Osteocyte (in vitro differentiated cells): ENCODE measurements at regions not wholly inside any gene's neighbourhood (a gene's known extent, or its start where the extent isn't known, plus 50 kb on each side); places are given as distances from the start of the nearest gene placed in this dataset.

ENCODE experiments used
- DNase-seq: peaks from one replicate; pipeline ENCODE4 v3.0.0; 2021; ENCODE audit warnings: mixed read lengths; ENCODE audit not compliant: unreplicated experiment; ENCODE audit errors: extremely low spot score
- H3K27ac Mint-ChIP-seq: one replicate; pipeline ENCODE4 v1.8.0; 2021; ENCODE audit warnings: mild to moderate bottlenecking, mixed read lengths; ENCODE audit not compliant: unreplicated experiment
- H3K27me3 Mint-ChIP-seq: one replicate; pipeline ENCODE4 v1.8.0; 2021; ENCODE audit warnings: mixed read lengths; ENCODE audit not compliant: unreplicated experiment
- H3K36me3 Mint-ChIP-seq: one replicate; pipeline ENCODE4 v1.8.0; 2021; ENCODE audit warnings: mixed read lengths; ENCODE audit not compliant: unreplicated experiment
- H3K4me1 Mint-ChIP-seq: one replicate; pipeline ENCODE4 v1.8.0; 2021; ENCODE audit warnings: mixed read lengths; ENCODE audit not compliant: unreplicated experiment
- H3K4me3 Mint-ChIP-seq: one replicate; pipeline ENCODE4 v1.8.0; 2021; ENCODE audit warnings: mild to moderate bottlenecking, moderate library complexity, mixed read lengths; ENCODE audit not compliant: unreplicated experiment
- H3K9me3 Mint-ChIP-seq: one replicate; pipeline ENCODE4 v1.8.0; 2021; ENCODE audit warnings: mixed read lengths; ENCODE audit not compliant: unreplicated experiment
- TF ChIP-seq, protein P1 (sequence below): fragments of 200-600 bp; sonication (generic); IDR thresholded peaks from 2 replicates; pipeline ENCODE4 v1.5.0; 2021; ENCODE audit warnings: antibody characterized with exemption, mild to moderate bottlenecking, moderate library complexity

GRCh38 chr9:80602291-80602690, 1030.5 kb downstream of the TLE4 start:
- TF ChIP-seq, protein P1, sequence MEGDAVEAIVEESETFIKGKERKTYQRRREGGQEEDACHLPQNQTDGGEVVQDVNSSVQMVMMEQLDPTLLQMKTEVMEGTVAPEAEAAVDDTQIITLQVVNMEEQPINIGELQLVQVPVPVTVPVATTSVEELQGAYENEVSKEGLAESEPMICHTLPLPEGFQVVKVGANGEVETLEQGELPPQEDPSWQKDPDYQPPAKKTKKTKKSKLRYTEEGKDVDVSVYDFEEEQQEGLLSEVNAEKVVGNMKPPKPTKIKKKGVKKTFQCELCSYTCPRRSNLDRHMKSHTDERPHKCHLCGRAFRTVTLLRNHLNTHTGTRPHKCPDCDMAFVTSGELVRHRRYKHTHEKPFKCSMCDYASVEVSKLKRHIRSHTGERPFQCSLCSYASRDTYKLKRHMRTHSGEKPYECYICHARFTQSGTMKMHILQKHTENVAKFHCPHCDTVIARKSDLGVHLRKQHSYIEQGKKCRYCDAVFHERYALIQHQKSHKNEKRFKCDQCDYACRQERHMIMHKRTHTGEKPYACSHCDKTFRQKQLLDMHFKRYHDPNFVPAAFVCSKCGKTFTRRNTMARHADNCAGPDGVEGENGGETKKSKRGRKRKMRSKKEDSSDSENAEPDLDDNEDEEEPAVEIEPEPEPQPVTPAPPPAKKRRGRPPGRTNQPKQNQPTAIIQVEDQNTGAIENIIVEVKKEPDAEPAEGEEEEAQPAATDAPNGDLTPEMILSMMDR = no peak
- Mint-ChIP-seq H3K9me3 (no peaks in the 10 kb centered on the region), H3K4me3 (no peak overlapping the region), H3K36me3 (no peaks in the 10 kb centered on the region), H3K27me3 (no peaks in the 10 kb centered on the region), H3K27ac (no peak overlapping the region), H3K4me1 (peaks cover 10% of the 10 kb centered on the region)
- DNase-seq = no peak

GRCh38 chr9:80596579-80596978, 1024.8 kb downstream of the TLE4 start:
- TF ChIP-seq, protein P1 = no peak
- no peaks in the 10 kb centered on the region for H3K36me3 Mint-ChIP-seq
- no peak overlapping the region for H3K4me3 Mint-ChIP-seq
- peaks cover 4% of the 10 kb centered on the region for H3K9me3 Mint-ChIP-seq
- H3K27ac Mint-ChIP-seq = no peak overlapping the region
- H3K4me1 Mint-ChIP-seq = no peaks in the 10 kb centered on the region
- no peaks in the 10 kb centered on the region for H3K27me3 Mint-ChIP-seq
- DNase-seq = no peak

DNA sequence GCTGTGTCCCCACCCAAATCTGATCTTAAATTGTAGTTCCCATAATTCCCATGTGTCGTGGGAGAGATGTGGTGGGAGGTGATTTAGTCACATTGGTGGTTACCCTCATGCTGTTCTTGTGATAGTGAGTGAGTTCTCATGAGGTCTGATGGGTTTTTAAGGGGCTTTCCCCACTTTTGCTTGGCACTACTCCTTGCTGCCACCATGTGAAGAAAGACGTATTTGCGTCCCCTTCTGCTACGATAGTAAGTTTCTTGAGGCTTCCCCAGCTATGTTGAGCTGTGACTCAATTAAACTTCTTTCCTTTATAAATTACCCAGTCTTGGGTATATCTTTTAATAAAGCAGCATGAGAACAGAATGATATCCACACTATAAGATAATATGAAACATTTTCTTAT, 1023.4 kb downstream of the TLE4 start:
- no peaks in the 10 kb centered on the region for H3K4me1 Mint-ChIP-seq
- peaks cover 4% of the 10 kb centered on the region for H3K9me3 Mint-ChIP-seq
- no peaks in the 10 kb centered on the region for H3K27me3 Mint-ChIP-seq
- no peak overlapping the region for H3K27ac Mint-ChIP-seq
- DNase-seq = no peak
- H3K36me3 Mint-ChIP-seq = no peaks in the 10 kb centered on the region
- TF ChIP-seq, protein P1 = peak; percentile 12
- no peak overlapping the region for H3K4me3 Mint-ChIP-seq

DNA sequence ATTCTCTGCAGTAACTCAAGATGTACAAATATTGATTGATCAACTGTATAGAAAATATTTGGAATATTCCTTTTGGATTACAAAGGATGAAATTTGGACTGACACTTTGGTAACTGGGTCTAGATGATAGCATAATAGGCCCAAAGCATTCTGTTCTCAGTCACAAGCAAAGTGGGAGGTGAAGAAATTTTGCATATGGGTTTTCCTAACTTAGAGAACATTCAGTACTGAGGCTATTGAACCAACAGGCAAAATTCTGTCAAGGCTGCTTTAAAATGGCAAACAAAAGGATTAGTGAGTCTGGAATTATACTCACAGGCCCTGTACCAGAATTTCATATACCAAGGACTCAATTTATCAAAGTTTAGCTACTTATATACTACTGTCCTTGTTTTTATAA, 1020.6 kb downstream of the TLE4 start:
- no peak for DNase-seq
- no peaks in the 10 kb centered on the region for H3K36me3 Mint-ChIP-seq
- H3K9me3 Mint-ChIP-seq = peaks cover 4% of the 10 kb centered on the region
- TF ChIP-seq, protein P1 = no peak
- H3K27ac Mint-ChIP-seq = no peak overlapping the region
- H3K4me1 Mint-ChIP-seq = no peaks in the 10 kb centered on the region
- H3K27me3 Mint-ChIP-seq = no peaks in the 10 kb centered on the region
- H3K4me3 Mint-ChIP-seq = no peak overlapping the region

DNA sequence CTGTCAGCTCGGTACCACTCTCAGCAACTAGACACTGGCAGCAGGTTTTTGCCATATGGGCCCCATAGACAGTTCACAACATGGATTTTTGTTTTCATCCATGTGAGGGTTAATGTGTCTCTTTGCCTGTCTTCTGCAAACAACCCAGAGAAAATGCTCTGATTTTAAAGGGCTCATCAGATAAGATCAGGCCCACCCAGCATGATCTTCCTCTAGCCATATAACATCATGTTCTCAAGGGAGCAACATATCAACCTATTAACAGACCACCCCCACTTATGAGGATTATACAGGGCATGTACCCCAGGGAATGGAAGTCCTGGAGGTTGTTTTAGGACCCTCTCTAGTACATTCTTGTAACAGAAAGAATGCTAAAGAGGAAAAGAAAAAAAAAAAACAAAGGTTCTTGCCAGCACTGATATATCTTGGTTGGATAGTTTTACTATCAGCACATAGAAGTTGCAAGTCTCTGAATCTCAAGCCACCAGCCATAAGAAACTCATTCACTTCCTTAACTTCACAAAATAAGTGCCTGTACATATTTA, 1015.1 kb downstream of the TLE4 start:
- H3K9me3 Mint-ChIP-seq = no peaks in the 10 kb centered on the region
- no peak overlapping the region for H3K4me3 Mint-ChIP-seq
- H3K4me1 Mint-ChIP-seq = no peaks in the 10 kb centered on the region
- TF ChIP-seq, protein P1 = no peak
- H3K36me3 Mint-ChIP-seq = no peaks in the 10 kb centered on the region
- no peak overlapping the region for H3K27ac Mint-ChIP-seq
- no peak for DNase-seq
- H3K27me3 Mint-ChIP-seq = no peaks in the 10 kb centered on the region
